PFSK-1 (cell line): ENCODE measurements at regions not wholly inside any gene's neighbourhood (a gene's known extent, or its start where the extent isn't known, plus 50 kb on each side); places are given as distances from the start of the nearest gene placed in this dataset.

ENCODE experiments used
- FOXP2 ChIP-seq: optimal IDR thresholded peaks from 2 replicates; pipeline ENCODE3; 2011; ENCODE audit warnings: borderline replicate concordance, control low read depth, inconsistent platforms; ENCODE audit not compliant: insufficient read depth; ENCODE audit errors: extremely low read length, extremely low read depth
- POLR2AphosphoS5 ChIP-seq: IDR thresholded peaks from 2 replicates; pipeline ENCODE4 v1.6.1; 2012; ENCODE audit warnings: low read depth, mild to moderate bottlenecking, control low read depth, low read length, moderate library complexity
- SIN3A ChIP-seq: IDR thresholded peaks from 2 replicates; pipeline ENCODE4 v1.6.1; 2012; ENCODE audit warnings: mild to moderate bottlenecking, low read length, moderate library complexity, borderline replicate concordance; ENCODE audit not compliant: insufficient read depth
- TAF1 ChIP-seq: IDR thresholded peaks from 2 replicates; pipeline ENCODE4 v1.6.1; 2012; ENCODE audit warnings: low read length, control low read depth, borderline replicate concordance; ENCODE audit not compliant: insufficient read depth
- TF ChIP-seq, protein P1 (sequence below), 2 experiments: IDR thresholded peaks; 2 replicates each; pipeline versions ENCODE4 v1.6.1 to v1.8.0; 2011 to 2012; ENCODE audit warnings: low read depth in 2 of 2, low read length in 2 of 2, control low read depth in 1 of 2, inconsistent platforms in 1 of 2, mild to moderate bottlenecking in 1 of 2, moderate library complexity in 1 of 2; ENCODE audit not compliant: insufficient read depth in 1 of 2

DNA sequence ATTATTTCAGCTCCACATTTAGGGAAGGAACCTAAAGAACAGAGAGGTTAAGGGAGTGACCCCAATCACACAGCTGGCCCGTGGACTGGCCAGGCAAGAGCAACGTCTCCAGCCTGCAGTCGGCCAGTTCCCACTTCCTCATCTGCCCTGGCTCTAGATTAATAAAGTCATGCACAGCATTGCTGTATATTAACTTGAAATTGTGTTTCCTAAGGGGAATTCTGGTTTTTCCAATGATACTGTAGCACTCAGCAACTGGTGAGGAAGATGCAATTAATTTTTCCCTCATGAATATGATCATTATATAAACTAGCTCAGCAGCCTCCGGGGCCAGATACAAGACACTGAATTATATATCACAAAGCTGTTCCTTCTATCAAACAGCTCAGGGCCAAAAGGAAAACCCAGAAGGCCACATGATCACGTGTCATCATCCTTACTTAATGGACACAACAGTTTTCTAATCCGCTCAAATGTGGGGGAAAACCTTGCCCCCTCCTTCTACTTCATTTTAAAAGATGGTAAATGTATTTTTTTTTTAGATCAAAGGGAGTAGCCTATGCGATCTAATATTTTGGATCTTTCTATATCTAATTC is 295.3 kb upstream of the PRKCQ start:
- TF ChIP-seq, protein P1, sequence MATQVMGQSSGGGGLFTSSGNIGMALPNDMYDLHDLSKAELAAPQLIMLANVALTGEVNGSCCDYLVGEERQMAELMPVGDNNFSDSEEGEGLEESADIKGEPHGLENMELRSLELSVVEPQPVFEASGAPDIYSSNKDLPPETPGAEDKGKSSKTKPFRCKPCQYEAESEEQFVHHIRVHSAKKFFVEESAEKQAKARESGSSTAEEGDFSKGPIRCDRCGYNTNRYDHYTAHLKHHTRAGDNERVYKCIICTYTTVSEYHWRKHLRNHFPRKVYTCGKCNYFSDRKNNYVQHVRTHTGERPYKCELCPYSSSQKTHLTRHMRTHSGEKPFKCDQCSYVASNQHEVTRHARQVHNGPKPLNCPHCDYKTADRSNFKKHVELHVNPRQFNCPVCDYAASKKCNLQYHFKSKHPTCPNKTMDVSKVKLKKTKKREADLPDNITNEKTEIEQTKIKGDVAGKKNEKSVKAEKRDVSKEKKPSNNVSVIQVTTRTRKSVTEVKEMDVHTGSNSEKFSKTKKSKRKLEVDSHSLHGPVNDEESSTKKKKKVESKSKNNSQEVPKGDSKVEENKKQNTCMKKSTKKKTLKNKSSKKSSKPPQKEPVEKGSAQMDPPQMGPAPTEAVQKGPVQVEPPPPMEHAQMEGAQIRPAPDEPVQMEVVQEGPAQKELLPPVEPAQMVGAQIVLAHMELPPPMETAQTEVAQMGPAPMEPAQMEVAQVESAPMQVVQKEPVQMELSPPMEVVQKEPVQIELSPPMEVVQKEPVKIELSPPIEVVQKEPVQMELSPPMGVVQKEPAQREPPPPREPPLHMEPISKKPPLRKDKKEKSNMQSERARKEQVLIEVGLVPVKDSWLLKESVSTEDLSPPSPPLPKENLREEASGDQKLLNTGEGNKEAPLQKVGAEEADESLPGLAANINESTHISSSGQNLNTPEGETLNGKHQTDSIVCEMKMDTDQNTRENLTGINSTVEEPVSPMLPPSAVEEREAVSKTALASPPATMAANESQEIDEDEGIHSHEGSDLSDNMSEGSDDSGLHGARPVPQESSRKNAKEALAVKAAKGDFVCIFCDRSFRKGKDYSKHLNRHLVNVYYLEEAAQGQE (IDR thresholded peaks at IDR 0.05; ENCODE audit: insufficient read depth in 1 of 2, low read depth in 2 of 2, low read length in 2 of 2), result no peak
- no peak for TF ChIP-seq SIN3A

DNA sequence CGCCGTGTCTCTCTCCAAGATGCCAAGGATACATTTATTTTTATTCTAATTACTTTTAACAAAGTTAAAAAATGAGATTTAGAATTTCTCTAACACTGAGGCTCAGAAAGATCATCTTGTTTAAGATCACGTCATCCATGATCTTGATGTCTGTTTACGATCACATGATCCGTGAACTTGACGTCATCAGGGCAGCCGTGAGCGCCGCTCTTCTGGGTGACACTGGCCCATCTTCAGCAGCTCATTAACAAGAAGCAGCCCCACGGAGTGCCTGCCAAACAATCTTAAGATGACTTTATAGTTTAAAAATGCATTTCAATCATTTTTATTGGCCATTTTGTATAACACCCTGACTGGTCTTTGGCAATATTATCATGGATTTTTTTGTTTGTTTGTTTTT is 291.1 kb upstream of the PRKCQ start:
- TF ChIP-seq TAF1 (no peak), SIN3A (no peak), FOXP2 (no peak), POLR2AphosphoS5 (no peak)
- TF ChIP-seq, protein P1 (IDR thresholded peaks at IDR 0.05; ENCODE audit: insufficient read depth in 1 of 2, low read depth in 2 of 2, low read length in 2 of 2), result no peak

DNA sequence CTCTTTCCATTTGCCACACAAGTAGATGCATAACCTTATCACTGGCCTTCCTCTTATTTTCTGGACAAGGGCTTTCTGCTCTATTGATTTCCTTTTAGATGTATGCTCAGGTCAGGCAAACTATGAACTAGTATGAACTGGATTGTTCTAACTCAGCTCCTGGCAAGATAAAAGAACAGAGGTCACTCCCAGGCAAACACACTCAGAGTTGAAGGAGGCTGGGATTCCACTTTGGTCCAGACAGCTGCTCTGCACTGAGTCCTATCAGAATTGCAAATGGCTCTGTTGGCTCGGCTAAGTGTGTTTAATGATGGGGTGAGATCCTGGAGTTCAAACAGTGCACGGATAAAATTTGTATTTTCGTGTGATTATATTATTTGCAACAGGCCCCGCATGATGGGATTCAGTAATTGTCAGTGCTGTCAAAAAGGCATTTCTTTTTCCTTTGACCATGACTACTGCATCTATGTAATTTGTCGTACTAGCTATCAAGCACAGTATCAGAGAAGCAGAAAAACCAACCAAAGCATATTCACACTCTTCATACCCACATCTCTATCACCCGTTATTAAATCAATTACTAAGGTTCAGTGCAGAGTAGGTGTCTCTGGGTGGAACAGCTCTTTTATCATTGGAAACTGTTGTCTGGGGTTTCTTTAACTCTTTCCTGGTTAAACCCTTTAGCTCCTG is 288.1 kb upstream of the PRKCQ start:
- no peak for TF ChIP-seq POLR2AphosphoS5
- no peak for TF ChIP-seq FOXP2

DNA sequence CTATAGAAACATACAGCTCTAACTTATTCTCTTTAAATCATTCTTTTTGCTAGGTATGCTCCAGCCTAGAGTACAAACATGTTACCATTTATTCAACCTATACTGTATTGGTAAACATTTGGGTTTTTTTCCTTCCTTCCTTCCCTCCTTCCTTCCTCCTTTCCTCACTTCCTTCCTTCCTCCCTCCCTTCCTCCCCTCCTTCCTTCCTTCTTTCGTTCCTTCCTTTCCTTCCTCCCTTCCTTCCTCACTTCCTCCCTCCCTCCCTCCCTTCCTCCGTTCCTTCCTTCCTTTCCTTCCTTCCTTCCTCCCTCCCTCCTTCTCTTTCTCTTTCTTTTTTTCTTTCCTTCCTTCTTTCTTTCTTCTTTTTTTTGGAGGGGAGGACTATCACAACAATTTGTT is 286.7 kb upstream of the PRKCQ start:
- TF ChIP-seq, protein P1 (IDR thresholded peaks at IDR 0.05; ENCODE audit: insufficient read depth in 1 of 2, low read depth in 2 of 2, low read length in 2 of 2), result no peak
- TF ChIP-seq POLR2AphosphoS5, result no peak
- TF ChIP-seq FOXP2, result no peak
- TF ChIP-seq SIN3A, result no peak
- TF ChIP-seq TAF1, result no peak

DNA sequence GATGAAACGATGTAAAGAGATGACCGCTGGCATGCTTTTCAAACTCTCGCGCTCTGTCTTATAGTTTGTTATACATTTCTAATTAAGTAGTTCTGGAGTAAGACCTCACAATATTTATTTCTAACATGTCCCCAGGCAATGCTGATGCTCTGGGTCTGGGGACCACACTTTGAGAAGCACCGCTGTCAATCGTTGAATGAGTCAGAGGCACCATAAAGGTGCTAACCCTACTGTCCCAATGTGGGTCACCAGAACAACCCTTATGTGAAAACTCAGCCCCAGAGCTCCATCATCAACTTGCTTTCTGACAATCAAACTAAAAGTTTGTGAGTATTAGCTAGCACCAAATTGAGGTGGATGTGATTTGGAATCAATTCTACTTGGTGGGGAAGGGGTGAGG is 284.1 kb upstream of the PRKCQ start:
- TF ChIP-seq SIN3A (no peak), TAF1 (no peak), FOXP2 (no peak), POLR2AphosphoS5 (no peak)
- TF ChIP-seq, protein P1 (IDR thresholded peaks at IDR 0.05; ENCODE audit: insufficient read depth in 1 of 2, low read depth in 2 of 2, low read length in 2 of 2), result no peak
